HG02623 (cell line): ENCODE measurements at regions not wholly inside any gene's neighbourhood (a gene's known extent, or its start where the extent isn't known, plus 50 kb on each side); places are given as distances from the start of the nearest gene placed in this dataset.

Experiments
- ATAC-seq: cut with Tn5 transposase; IDR thresholded peaks from one replicate; pipeline ENCODE4 v1.9.1; 2021; ENCODE audit warnings: moderate library complexity; ENCODE audit not compliant: unreplicated experiment

DNA sequence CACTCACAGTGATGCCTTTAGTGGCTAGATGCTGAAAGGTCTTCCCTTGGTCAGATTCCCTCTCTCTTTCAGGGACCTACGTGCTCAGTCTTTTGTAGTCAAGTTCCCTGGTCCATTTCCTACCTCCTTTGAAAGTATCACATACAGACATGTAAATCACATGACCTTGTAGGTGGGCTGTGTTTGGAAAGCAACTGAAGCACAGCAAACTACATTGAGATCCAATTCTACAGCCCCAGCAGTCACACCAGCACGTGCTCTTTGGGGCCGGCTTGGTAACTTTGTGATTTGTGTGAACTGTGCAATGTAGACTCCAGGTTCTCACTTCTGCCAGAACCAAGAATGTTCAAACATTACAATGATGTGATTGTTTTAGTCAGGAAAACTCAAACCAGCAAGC, 89.7 kb upstream of the PLPP4 start:
- no peak for ATAC-seq

DNA sequence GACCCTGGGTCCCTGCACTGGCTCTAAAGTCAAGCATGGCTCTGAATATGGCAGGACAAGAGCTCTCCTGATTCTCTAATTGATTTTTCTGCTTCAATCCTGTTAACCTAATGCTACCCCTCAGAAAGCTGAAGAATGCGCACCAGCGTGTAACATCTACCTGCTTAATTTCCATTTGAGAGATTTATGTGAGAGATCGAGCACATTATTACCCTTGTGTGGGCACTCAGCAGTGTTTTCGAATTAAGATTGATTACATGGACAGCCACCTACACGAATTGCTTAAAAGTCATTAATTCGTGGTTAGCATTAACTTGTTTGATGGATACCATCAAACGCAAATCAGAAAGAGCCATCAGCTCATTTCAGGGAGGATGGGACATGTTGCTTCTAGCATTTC, 88.7 kb upstream of the PLPP4 start:
- no peak for ATAC-seq

DNA sequence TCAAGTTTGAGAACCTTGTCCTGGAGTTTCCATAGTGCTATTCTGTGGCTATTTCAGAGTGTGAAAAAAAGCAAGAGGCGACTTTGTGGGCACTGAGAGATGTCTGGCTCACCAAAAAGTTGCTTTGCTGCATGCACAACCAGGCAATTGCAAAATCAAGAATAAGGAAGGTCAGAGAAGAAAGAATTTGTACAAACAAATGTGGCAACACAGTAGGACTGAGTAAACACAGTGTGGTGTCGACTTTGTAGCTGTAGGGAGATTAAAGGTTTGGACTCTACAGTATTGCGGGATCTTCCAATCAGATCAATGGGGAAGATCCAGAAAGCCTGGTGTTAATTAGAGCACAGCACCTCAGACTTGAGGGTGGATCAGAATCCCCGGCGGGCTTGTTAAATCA, 88.1 kb upstream of the PLPP4 start:
- ATAC-seq: no peak

DNA sequence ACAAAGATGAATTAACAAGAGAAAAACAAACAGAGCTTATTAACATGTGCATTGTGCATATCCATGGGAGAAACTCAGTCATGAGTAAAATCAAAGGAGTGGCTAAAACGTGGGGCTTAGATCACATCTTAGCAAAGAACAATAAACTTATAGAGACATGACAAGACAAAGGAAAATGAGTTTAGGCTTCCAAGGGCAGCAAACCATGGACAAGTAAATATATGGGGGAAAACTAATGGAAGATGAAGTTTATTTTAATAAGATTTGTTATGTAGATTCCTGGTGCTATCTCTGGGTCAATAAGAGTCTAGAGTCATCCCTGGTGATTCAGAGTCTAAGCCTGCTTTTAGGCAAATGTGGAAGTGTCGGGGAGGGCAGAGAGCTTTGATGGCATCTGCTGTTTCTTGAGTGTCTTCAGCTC, 87.2 kb upstream of the PLPP4 start:
- ATAC-seq: no peak

DNA sequence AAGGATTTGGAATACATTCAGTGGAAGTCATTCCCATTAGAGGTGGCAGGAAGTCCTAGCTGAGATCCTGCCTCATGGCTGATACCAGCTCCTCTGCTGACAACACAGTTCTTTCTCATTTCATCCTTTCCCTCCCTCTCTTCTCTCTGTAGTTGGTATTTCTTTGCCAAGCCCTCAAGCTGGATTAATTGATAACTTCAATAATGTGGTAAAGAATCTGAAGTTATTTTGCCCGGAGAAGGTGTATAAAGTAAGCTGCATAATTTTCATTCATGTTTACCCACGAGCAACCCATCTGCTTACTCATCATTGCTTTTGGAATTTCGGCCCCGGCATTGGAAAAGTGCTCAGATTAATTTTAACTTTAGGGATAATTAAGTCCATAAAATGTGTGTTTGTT, 85.2 kb upstream of the PLPP4 start:
- ATAC-seq: no peak

DNA sequence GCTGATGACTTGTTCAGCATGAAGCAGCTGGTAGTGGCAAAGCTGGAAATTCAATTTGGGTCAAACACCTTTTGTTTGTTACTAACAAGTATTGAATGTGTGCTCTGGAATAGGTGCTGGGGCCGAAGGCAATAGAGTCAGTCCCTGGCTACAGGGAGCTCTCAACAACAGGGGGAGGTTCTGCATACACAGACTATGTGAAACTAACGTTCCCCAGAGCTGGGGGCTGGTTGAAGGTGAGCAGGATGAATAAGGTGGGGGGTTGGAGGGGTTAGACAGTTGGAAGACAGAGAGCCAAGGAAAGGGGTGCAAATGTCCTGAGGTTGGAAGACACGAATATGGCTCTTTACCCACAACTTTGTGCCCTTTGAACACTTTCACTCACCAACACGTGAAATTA, 84.1 kb upstream of the PLPP4 start:
- no peak for ATAC-seq

DNA sequence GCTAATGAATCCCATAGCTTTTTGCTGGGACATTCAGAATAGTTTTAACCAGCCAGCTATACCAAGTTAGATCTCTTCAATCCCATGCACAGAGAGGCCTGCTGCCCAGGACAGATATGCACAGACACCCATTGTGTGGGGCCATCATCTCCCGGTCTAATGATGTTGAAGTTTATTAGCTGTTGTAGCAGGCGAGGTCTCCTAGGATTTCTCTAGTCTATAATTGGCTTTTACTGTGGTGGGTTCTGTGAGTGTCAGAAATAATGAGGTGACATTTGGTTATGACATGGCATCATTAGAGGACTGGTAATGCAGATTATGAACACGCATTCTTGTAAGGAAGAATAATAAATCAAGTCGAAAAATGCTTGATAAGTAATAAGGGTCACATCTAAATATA, 81.4 kb upstream of the PLPP4 start:
- no peak for ATAC-seq

DNA sequence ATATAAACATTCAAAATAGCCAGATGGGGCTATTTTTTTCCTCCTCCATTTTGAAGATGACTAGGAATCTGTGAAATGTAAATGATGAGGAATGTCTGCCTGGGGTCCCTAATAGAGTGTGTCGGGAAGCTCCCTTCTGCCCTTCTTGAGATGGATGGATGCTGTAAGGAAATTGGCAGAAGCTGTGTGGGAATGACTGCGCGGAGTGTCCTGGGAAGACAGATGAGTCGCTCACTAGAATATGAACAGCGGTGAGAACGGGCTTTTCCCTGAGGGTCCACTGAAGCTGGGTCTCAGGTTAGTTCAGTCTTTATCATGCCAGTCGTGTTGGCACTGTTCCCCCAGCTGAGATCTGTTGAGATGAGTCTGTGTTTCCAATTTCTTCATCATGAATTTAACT, 75.1 kb upstream of the PLPP4 start:
- ATAC-seq: no peak

DNA sequence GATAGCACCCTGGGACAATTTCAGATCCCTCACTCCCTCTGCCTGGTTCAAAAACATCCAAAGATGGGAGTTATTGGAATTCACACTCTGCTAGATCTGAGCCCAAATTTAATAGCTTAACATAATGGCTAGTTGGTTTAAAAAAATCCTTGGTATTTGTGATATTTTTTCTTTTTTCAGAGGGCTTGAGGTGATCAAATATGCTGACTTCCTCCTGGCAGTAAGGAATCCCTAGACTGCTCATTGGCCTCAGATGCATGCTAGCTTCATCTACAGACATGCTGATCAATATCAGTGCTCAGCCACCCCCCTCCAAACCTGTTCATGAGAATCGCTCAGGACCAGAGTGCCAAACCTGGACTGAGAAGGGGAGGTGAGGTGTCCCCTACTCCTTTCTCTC, 74.7 kb upstream of the PLPP4 start:
- no peak for ATAC-seq

DNA sequence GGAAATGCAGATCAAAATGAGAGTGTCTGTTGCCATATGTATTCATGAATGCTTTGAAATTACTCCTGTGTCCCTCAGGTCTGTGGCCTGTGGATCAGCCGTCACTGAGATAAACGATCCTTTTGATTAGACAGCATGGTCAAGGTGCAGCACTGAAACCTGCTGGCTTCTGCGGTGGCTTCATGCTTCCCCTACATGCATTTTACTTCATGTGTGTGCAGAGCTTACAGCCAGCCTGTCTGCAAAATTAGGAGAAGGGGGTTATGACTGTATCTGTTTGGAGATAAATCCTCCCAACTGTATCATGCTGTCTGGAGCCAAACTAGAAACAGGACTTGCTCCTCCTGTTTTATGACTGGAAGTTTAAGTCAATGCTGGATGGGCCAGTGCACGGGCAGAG, 71.0 kb upstream of the PLPP4 start:
- ATAC-seq: no peak

DNA sequence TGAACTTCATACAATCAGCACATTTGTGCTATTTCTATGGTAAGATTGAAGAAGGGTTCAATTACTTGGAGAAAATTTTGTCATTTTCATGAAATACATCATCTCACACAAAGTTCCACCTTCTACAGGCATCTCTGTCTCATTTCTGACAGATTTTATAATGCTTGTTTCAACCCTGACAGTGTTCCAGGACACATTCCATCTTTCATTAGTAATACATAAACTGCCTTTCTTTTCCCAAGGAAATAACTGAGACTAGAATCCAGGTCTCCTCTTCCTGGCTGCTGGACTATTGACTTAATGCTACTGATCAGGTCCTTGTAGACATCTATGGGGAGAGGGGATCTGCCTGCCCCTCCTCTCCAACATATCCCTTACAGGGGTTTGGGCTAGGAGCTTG, 70.1 kb upstream of the PLPP4 start:
- ATAC-seq: no peak

DNA sequence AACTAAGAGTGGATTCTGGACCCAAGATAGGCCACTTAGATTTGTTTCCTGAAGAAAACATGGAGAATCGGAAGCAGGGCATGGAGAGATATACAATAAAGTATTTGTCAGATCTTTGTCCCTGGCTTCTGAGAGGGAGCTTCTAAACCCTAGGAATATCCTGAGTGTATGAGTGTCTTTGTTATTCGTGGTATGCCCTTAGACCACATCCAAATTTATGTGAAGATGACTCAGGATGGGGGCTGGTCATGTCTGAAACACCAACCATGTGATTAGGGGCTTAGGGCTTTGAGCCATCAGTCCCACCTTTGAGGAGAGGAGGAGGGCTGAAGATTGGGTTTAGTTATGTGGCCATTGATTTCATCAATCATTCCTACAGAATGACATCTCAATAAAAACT, 69.7 kb upstream of the PLPP4 start:
- ATAC-seq: no peak

DNA sequence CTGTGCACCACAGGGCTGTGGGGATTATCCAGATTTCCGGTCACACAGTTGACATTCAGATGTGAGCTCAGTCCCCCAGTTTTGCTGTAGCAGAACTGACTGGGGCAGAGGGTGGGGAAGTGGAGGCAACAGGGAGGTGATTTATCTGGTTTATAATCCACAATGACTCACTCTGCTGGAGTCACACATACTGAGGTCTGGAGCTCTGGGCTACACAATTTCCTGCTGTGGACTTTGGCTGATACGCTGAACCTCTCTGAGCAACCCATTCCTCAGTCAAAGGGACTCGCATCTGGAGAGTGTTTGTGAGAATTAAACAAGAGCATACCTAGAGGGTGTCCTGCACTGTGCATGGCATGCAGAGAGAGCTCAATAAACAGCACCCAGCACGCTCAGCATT, 64.8 kb upstream of the PLPP4 start:
- ATAC-seq: no peak

DNA sequence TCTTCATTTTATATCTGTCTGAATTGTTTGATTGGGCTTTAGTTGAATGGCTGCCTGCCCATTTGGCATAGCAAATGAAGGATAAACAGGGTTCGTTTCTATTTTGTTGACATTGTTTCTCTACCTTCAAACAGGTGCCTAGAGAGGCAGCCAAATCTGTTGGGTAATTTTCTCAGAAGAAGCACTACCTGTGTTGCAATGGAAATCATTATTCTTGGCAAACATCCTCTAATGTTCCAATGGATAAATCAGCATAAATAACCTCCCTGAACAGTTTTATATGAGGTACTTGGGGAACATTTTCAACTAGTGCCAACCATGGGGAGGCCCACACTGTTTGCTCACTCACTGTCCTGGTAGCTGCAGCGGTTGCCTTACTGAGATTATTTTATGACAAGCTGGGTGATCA, 64.4 kb upstream of the PLPP4 start:
- no peak for ATAC-seq

DNA sequence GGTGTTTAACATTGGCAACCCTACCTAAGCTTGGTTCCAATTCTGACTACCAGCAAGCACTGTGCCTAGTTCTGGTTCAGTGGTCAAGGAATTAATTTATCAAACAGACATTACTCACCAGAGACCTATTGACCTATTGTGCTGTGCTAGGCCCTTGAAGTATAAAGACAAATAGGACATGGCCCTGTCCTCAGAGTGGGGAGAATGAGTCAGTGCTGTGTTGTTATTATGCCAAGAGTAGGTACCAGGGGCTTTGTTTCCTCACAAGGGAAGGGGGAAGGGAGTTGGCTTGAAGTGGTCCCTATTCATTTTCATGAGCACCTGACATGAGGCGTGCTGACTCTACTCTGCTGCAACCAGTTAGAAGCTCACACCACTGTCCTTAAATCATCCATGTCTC, 62.6 kb upstream of the PLPP4 start:
- no peak for ATAC-seq

DNA sequence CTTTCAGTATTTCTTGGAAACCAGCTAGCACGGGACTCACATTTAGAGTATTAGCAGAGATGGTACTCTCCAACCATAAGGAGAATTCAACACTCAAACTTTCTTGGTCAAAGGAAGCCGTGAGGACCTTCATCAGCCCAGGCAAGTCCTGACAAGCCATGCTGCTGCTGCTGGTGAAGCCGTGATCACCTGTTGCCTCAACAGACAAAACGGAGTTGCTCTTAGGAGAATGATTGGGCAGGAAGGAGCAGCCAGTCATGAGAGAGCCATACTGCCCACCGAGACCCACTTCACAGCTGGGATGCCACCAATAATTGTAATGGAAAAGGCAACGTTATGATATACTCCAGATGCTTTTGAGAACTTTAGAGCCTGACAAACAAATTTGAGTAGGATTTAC, 60.8 kb upstream of the PLPP4 start:
- no peak for ATAC-seq

DNA sequence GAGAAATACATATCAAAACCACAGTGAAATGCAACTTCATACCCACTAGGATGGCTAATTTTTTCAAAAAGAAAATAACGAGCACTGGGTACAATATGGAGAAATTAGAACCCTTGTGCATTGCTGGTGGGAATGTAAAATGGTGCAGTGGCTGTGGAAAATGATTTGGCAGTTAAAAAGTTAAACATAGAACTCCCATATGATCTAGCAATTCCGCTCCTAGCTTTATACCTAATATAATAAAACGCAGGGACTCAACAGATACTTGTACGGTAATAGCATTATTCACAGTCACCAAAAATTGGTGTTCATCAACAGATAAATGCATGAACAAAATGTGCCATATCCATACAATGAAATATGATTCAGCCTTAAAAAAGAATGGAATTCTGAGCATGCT, 58.8 kb upstream of the PLPP4 start:
- no peak for ATAC-seq

DNA sequence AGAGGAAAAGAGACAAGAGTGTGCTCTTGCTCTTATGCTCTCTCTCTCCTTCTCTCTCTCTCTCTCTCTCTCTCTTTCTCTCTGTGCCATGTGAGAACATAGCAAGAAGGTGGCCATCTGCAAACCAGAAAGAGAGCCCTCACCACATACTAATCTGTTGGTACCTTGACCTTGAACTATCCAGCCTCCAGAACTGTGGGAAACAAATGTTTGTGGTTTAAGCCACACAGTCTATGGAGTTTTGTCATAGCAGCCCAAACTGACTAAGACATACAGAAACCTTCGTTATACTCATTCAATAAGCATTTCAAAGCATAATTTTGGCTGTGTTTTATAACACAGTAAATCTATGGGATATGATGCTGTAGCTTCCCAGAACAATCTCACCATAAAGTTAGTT, 56.4 kb upstream of the PLPP4 start:
- ATAC-seq: no peak

DNA sequence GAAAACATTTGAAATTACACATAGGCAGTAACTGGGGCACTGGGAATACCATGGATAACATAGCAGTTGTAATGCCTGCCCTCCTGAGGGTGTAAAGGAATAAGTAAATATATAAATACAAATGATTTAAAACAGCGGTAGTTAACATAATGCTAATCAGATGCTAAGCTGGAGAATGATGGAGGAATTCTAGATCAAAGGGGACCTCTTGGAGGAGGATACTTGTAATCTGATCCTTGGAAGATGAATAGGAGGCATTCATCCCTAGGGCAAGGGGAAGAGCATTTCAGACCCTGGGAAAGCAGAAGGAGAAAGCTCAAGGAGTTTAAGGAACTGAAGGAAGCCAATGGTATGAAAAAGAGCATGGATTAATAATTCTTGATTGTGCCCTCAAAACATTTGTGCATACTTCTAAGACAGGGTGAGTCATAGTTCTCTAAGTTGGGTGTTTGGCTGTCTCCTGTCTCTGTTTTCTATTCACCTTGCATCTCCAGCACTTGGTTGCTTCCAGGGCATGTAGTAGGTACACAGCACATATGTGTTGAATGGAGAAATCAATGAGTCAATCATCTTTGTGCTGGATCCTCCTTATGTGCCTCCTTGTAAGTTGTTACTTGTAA, 54.8 kb upstream of the PLPP4 start:
- no peak for ATAC-seq

DNA sequence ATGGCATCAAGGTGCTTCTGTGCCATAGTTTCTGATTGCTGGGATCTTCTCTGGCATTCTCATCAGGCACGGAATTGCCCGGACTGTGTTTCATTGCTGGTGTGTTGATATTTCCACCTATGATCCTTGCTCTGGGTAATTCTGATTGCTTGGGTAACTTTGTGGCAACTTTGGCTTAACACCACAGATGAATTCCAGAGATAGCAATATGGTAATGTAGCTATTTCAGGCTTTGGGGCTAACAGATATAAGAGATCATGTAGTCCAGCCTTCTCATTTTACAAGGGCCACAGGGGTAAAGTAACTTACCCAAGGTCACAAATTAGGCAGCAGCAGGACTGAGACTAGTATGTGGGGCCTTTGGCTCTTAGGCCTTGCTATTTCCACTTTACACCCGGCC, 53.9 kb upstream of the PLPP4 start:
- no peak for ATAC-seq

DNA sequence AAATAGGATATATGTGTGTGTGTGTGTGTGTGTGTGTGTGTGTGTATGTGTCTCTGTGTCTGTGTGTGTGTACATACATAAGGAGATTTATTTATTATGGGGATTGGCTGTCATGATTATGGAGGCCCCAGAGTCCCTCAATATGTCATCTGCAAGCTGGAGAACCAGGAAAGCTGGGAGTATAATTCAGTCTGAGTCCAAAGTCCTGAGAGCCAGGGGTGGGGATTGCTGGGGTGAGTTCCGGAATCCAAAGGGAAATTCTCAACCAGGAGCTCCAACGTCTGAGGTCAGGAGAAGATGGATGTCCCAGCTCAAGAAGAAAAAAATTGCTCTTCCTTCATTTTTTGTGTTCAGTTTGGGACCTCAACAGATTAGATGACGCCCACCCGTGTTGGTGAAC, 50.7 kb upstream of the PLPP4 start:
- no peak for ATAC-seq
